ENCODE measurements at regions not wholly inside any gene's neighbourhood (a gene's known extent, or its start where the extent isn't known, plus 50 kb on each side); places are given as distances from the start of the nearest gene placed in this dataset.

- TF ChIP-seq TSHZ2 (CRISPR knock-in tag; IDR thresholded peaks at IDR 0.05) (no peak), TOX (CRISPR knock-in tag; IDR thresholded peaks at IDR 0.05; ENCODE audit: borderline replicate concordance) (no peak)
- ATAC-seq = no peak
Observed at GRCh38 chr7:13235436-13235835, 548.0 kb downstream of the ARL4A start.

GRCh38 chr7:13236026-13236425 lies 548.6 kb downstream of the ARL4A start:
- TF ChIP-seq TOX (CRISPR knock-in tag; IDR thresholded peaks at IDR 0.05; ENCODE audit: borderline replicate concordance) (no peak), PATZ1 (CRISPR knock-in tag; IDR thresholded peaks at IDR 0.05; ENCODE audit: borderline replicate concordance) (no peak), CSRNP3 (CRISPR knock-in tag; IDR thresholded peaks at IDR 0.05) (no peak), CREB5 (CRISPR knock-in tag; IDR thresholded peaks at IDR 0.05; ENCODE audit: low read depth) (no peak), PPARA (CRISPR knock-in tag; IDR thresholded peaks at IDR 0.05; ENCODE audit: borderline replicate concordance) (no peak), BACH2 (CRISPR knock-in tag; IDR thresholded peaks at IDR 0.05; ENCODE audit: borderline replicate concordance) (no peak)
- no peak for ATAC-seq

DNA sequence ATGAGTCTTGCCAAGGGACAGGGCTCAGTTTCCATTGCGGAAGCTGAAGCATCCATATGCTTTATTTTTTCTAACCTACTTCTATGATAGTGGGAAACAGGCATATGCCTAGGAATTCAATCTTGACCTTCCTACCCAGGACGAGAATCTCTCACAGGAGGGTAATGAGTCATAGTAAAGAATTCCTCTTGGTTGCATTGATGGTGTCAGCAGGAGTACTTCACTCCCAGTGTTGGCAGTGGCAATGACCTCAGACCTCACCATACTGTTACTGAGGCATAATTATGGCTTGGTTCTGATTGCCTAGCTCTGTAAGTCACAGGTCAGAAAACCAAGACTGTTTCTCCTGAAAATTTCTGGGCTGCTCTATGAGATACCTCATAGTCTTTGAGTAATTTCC lies 552.9 kb downstream of the ARL4A start:
- ATAC-seq = peak; percentile 70
- TF ChIP-seq ISL1 (CRISPR knock-in tag; IDR thresholded peaks at IDR 0.05) = no peak
- no peak for TF ChIP-seq TCF4 (CRISPR knock-in tag; IDR thresholded peaks at IDR 0.05; ENCODE audit: borderline replicate concordance)
- TF ChIP-seq ESRRG (CRISPR knock-in tag; IDR thresholded peaks at IDR 0.05) = no peak
- no peak for TF ChIP-seq PPARA (CRISPR knock-in tag; IDR thresholded peaks at IDR 0.05; ENCODE audit: borderline replicate concordance)
- no peak for TF ChIP-seq CSDC2 (CRISPR knock-in tag; IDR thresholded peaks at IDR 0.05)
- TF ChIP-seq GLIS3 (CRISPR knock-in tag; IDR thresholded peaks at IDR 0.05) = no peak
- TF ChIP-seq, protein P1, sequence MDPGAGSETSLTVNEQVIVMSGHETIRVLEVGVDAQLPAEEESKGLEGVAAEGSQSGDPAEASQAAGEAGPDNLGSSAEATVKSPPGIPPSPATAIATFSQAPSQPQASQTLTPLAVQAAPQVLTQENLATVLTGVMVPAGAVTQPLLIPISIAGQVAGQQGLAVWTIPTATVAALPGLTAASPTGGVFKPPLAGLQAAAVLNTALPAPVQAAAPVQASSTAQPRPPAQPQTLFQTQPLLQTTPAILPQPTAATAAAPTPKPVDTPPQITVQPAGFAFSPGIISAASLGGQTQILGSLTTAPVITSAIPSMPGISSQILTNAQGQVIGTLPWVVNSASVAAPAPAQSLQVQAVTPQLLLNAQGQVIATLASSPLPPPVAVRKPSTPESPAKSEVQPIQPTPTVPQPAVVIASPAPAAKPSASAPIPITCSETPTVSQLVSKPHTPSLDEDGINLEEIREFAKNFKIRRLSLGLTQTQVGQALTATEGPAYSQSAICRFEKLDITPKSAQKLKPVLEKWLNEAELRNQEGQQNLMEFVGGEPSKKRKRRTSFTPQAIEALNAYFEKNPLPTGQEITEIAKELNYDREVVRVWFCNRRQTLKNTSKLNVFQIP (CRISPR knock-in tag; IDR thresholded peaks at IDR 0.05; ENCODE audit: borderline replicate concordance, low read depth) = no peak
- TF ChIP-seq CSRNP3 (CRISPR knock-in tag; IDR thresholded peaks at IDR 0.05) = no peak
- TF ChIP-seq ARNTL (CRISPR knock-in tag; IDR thresholded peaks at IDR 0.05; ENCODE audit: borderline replicate concordance, low read depth) = no peak
- no peak for TF ChIP-seq ZC3H10 (CRISPR knock-in tag; IDR thresholded peaks at IDR 0.05)
- TF ChIP-seq CREB5 (CRISPR knock-in tag; IDR thresholded peaks at IDR 0.05; ENCODE audit: low read depth) = no peak

Measured in SK-N-SH treated with all-trans-retinoic acid at 6 μM for 48 hours (cell line).